Chondrocyte (in vitro differentiated cells): ENCODE measurements at regions not wholly inside any gene's neighbourhood (a gene's known extent, or its start where the extent isn't known, plus 50 kb on each side); places are given as distances from the start of the nearest gene placed in this dataset.

ENCODE experiments used
- DNase-seq: peaks from one replicate; pipeline ENCODE4 v3.0.0; 2021; ENCODE audit warnings: mixed read lengths, low spot score
- H3K27ac Mint-ChIP-seq: one replicate; pipeline ENCODE4 v1.8.0; 2021; ENCODE audit warnings: mild to moderate bottlenecking, moderate library complexity, mixed read lengths; ENCODE audit not compliant: unreplicated experiment
- H3K27me3 Mint-ChIP-seq: 2 replicates; pipeline ENCODE4 v1.8.0; 2021; ENCODE audit warnings: low read depth, mixed read lengths
- H3K36me3 Mint-ChIP-seq: 2 replicates; pipeline ENCODE4 v1.8.0; 2021; ENCODE audit warnings: low read depth, mixed read lengths
- H3K4me1 Mint-ChIP-seq: 2 replicates; pipeline ENCODE4 v1.8.0; 2021; ENCODE audit warnings: low read depth, mild to moderate bottlenecking, mixed read lengths
- H3K4me3 Mint-ChIP-seq: one replicate; pipeline ENCODE4 v1.8.0; 2021; ENCODE audit warnings: mild to moderate bottlenecking, moderate library complexity, mixed read lengths; ENCODE audit not compliant: unreplicated experiment
- H3K9me3 Mint-ChIP-seq: 2 replicates; pipeline ENCODE4 v1.8.0; 2021; ENCODE audit warnings: low read depth, mixed read lengths
- TF ChIP-seq, protein P1 (sequence below): fragments of 200-600 bp; sonication (generic); IDR thresholded peaks from 2 replicates; pipeline ENCODE4 v1.5.0; 2021; ENCODE audit warnings: antibody characterized with exemption, mild to moderate bottlenecking, moderate library complexity

DNA sequence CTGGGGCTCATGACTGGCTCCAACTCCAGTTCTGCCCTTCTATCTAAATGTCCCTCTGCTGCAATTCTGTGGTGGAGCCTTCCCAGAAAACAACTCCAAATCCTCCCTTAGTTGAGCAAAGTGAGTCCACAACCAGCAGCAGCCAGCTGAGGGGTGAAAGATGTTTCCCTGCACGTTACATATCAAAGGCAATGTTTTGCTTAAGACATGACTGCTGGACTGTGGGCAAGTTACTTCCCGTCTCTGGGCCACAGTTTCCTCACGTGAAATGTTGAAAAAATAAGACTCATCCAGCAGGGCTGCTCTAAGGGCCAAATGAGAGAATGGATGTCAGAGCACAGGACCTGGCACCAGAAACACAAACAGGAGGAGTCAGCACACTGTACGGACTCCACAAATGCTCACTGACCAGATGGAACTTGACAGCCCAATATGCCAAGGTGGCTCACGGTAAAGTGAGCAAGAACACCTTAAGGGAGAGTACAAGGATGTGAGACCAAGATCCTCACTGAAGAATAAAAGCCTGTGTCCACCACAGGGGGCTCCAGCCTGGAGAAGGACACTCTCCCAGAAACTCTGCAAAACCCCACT, 138.4 kb upstream of the ABCA1 start:
- no peaks in the 10 kb centered on the region for H3K27me3 Mint-ChIP-seq
- H3K36me3 Mint-ChIP-seq: peaks cover 3% of the 10 kb centered on the region
- no peak for DNase-seq
- H3K4me1 Mint-ChIP-seq: peaks cover 67% of the 10 kb centered on the region
- no peak overlapping the region for H3K27ac Mint-ChIP-seq
- TF ChIP-seq, protein P1, sequence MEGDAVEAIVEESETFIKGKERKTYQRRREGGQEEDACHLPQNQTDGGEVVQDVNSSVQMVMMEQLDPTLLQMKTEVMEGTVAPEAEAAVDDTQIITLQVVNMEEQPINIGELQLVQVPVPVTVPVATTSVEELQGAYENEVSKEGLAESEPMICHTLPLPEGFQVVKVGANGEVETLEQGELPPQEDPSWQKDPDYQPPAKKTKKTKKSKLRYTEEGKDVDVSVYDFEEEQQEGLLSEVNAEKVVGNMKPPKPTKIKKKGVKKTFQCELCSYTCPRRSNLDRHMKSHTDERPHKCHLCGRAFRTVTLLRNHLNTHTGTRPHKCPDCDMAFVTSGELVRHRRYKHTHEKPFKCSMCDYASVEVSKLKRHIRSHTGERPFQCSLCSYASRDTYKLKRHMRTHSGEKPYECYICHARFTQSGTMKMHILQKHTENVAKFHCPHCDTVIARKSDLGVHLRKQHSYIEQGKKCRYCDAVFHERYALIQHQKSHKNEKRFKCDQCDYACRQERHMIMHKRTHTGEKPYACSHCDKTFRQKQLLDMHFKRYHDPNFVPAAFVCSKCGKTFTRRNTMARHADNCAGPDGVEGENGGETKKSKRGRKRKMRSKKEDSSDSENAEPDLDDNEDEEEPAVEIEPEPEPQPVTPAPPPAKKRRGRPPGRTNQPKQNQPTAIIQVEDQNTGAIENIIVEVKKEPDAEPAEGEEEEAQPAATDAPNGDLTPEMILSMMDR: no peak
- H3K4me3 Mint-ChIP-seq: no peak overlapping the region
- peaks cover 13% of the 10 kb centered on the region for H3K9me3 Mint-ChIP-seq

DNA sequence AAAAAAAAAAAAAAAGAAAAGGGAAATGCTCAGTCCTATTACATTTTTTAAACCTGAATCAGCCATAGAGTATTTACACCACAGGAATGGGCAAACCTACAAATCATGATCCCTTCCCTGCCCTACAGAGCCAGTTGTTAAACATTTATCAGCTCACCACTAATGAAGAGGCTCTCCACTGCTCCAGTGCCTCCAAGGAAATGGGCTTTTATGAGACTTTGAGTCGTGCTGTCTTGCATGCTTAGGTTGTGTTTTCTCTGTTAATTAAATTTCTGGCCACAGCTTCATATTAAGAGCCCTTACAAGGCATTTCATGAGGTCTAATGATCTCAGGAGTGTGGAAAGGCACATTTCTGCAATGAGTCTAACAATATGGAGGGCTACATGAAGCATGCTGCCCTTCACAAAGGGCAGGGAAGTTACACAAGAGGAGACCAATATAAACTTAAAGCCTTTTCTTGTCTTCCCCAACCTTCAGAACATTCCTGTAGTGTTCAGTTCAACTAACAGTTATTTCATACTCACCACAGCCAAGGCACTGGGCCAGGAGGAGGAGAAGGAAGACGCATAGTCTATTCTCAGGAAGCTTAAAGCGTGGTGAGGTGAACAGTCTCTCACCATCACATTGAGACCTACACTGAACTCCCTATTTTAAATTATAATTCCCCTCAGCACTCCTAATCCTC, 140.1 kb upstream of the ABCA1 start:
- H3K27ac Mint-ChIP-seq: peak overlapping the region; percentile 58
- H3K4me3 Mint-ChIP-seq: no peak overlapping the region
- DNase-seq: no peak
- H3K9me3 Mint-ChIP-seq: peaks cover 9% of the 10 kb centered on the region
- no peaks in the 10 kb centered on the region for H3K36me3 Mint-ChIP-seq
- H3K27me3 Mint-ChIP-seq: no peaks in the 10 kb centered on the region
- TF ChIP-seq, protein P1: no peak
- peaks cover 63% of the 10 kb centered on the region for H3K4me1 Mint-ChIP-seq

DNA sequence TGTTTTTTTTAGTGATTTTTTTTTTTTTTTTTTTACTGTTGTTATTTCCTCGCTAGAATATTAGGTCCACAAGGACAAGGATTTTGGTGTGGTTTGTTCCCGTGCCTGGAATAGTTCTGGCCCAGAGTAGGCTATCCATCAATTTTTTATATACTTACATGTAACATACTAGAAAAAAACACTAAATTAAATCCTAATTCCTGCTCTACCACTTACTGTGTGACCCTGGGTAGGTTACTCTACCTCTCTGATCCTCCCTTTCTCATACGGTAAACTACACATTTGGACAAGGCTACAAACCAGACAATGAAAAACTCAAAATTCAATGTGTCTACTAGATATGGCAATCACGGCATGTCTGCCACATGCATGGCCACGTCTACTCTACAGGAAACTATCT, 141.3 kb upstream of the ABCA1 start:
- Mint-ChIP-seq H3K4me3 (no peak overlapping the region), H3K27me3 (no peaks in the 10 kb centered on the region), H3K27ac (no peak overlapping the region), H3K9me3 (peaks cover 5% of the 10 kb centered on the region), H3K4me1 (peaks cover 54% of the 10 kb centered on the region), H3K36me3 (no peaks in the 10 kb centered on the region)
- no peak for DNase-seq
- TF ChIP-seq, protein P1: no peak

DNA sequence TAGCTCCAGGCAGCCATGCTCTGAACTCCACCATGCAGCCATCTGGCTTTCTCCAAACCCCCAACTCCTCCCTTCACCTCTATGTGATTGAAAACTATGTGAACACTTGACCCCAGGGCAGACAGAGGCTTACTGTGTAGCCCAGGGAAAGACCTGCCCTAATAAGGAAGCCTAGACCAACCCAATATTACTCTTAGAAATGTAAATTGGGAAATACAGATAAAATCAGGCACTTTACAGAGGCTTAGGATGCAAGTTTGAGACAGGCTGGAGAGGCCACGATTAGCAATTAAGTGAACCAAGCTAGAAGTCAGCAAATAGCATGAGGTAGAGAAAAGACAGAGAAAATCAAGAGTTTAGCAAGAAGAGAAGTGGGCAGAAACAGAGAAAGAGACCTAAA, 141.7 kb upstream of the ABCA1 start:
- no peak overlapping the region for H3K27ac Mint-ChIP-seq
- peaks cover 5% of the 10 kb centered on the region for H3K9me3 Mint-ChIP-seq
- no peak overlapping the region for H3K4me3 Mint-ChIP-seq
- no peak for DNase-seq
- peaks cover 50% of the 10 kb centered on the region for H3K4me1 Mint-ChIP-seq
- TF ChIP-seq, protein P1: no peak
- H3K36me3 Mint-ChIP-seq: no peaks in the 10 kb centered on the region
- H3K27me3 Mint-ChIP-seq: no peaks in the 10 kb centered on the region

DNA sequence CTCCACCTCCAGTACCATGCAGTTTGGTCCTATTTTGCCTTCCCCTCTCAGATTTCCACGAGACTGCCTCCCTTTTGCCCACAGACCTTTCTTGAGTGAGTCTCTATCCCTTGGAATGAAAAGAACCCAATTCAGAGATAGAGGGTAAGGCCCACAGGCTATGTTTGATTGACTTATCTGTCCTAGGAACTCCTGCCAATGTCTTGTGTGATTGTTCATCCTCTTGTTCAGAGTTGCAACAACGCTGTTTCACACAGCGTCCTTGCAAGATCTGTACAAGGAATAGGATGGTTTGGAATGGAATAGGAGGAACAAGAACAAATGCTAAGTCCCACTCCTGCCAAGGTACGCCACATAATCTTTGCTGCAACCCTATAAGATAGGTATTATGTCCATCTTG, 142.2 kb upstream of the ABCA1 start:
- peaks cover 45% of the 10 kb centered on the region for H3K4me1 Mint-ChIP-seq
- no peak overlapping the region for H3K27ac Mint-ChIP-seq
- no peaks in the 10 kb centered on the region for H3K27me3 Mint-ChIP-seq
- TF ChIP-seq, protein P1: no peak
- no peak for DNase-seq
- no peak overlapping the region for H3K4me3 Mint-ChIP-seq
- peaks cover 5% of the 10 kb centered on the region for H3K9me3 Mint-ChIP-seq
- H3K36me3 Mint-ChIP-seq: no peaks in the 10 kb centered on the region
